ENCODE measurements at regions not wholly inside any gene's neighbourhood (a gene's known extent, or its start where the extent isn't known, plus 50 kb on each side); places are given as distances from the start of the nearest gene placed in this dataset.

DNA sequence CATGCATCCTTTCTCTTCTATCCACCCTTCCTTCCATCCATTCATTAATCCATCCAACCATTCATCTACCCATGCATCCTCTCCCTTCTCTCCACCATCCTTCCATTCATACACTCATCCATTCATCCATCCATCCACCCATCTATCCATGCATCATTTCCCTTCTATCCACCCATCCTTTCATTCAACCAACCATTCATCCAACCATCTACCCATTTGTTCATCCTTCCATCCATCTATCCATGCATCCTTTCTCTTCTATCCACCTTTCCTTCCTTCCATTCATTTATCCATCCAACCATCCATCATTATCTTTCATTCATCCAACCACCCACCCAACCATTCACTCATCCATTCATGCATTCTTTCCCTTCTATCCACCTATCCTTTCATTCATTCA lies 188.4 kb downstream of the NPHP4 start:
- Histone ChIP-seq H3K27ac (no peak overlapping the region), H3K27me3 (ENCODE audit: control insufficient read depth, insufficient read depth, low read length) (no peaks in the 10 kb centered on the region), H3K9me3 (ENCODE audit: control insufficient read depth, low read length) (no peaks in the 10 kb centered on the region), H3K79me2 (no peaks in the 10 kb centered on the region), H3K4me3 (ENCODE audit: low read depth, low read length) (no peak overlapping the region), H3K4me2 (ENCODE audit: low read length) (no peak overlapping the region), H3K9ac (no peak overlapping the region), H3K36me3 (ENCODE audit: control insufficient read depth, insufficient read depth, low read length) (no peaks in the 10 kb centered on the region), H2AFZ (no peak overlapping the region), H3K4me1 (no peaks in the 10 kb centered on the region)
- TF ChIP-seq, protein P1, sequence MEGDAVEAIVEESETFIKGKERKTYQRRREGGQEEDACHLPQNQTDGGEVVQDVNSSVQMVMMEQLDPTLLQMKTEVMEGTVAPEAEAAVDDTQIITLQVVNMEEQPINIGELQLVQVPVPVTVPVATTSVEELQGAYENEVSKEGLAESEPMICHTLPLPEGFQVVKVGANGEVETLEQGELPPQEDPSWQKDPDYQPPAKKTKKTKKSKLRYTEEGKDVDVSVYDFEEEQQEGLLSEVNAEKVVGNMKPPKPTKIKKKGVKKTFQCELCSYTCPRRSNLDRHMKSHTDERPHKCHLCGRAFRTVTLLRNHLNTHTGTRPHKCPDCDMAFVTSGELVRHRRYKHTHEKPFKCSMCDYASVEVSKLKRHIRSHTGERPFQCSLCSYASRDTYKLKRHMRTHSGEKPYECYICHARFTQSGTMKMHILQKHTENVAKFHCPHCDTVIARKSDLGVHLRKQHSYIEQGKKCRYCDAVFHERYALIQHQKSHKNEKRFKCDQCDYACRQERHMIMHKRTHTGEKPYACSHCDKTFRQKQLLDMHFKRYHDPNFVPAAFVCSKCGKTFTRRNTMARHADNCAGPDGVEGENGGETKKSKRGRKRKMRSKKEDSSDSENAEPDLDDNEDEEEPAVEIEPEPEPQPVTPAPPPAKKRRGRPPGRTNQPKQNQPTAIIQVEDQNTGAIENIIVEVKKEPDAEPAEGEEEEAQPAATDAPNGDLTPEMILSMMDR (IDR thresholded peaks at IDR 0.05) = no peak

DNA sequence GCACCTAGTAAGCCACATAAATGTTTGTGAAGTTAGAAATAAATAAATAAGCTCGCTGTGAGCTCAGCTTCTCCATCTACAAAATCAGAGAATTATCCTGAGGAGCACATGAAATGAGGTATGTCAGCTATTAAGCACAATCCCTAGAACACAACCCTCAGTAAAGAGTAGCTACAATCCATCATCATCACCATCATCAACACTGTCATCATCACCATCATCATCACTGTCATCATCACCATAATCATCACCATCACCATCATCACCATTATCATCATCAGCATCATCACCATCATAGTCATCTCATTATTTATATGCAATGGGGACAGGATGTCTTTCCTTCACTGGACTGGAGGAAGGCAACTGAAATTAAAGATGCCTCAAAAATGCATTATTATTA lies 189.6 kb downstream of the NPHP4 start:
- Histone ChIP-seq H3K4me2 (ENCODE audit: low read length) (no peak overlapping the region), H2AFZ (no peak overlapping the region), H3K36me3 (ENCODE audit: control insufficient read depth, insufficient read depth, low read length) (no peaks in the 10 kb centered on the region), H3K79me2 (no peaks in the 10 kb centered on the region), H3K9me3 (ENCODE audit: control insufficient read depth, low read length) (no peaks in the 10 kb centered on the region), H3K4me1 (no peaks in the 10 kb centered on the region), H3K4me3 (ENCODE audit: low read depth, low read length) (no peak overlapping the region), H3K27me3 (ENCODE audit: control insufficient read depth, insufficient read depth, low read length) (no peaks in the 10 kb centered on the region), H3K9ac (no peak overlapping the region), H3K27ac (no peak overlapping the region)
- TF ChIP-seq, protein P1 (IDR thresholded peaks at IDR 0.05) = no peak

DNA sequence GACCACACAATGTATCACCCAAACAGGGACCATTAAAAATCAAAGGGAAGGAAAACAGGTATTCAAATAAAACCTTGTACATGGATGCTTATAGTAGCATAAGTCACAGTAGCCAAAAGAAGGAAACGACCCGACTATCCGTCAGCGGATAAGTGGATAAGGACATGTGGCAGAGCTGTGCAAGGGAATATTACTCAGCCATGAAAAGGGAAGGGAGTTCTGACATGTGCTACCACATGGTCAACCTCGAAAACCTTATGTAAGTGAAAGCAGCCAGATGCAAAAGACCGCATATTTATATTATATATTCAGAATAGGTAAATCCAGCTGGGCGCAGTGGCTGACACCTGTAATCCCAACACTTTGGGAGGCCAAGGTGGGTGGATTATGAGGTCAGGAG lies 193.3 kb downstream of the NPHP4 start:
- H3K9me3 ChIP-seq (ENCODE audit: control insufficient read depth, low read length) = no peaks in the 10 kb centered on the region
- no peak overlapping the region for H3K4me2 ChIP-seq (ENCODE audit: low read length)
- no peaks in the 10 kb centered on the region for H3K27me3 ChIP-seq (ENCODE audit: control insufficient read depth, insufficient read depth, low read length)
- H3K36me3 ChIP-seq (ENCODE audit: control insufficient read depth, insufficient read depth, low read length) = no peaks in the 10 kb centered on the region
- H2AFZ ChIP-seq = no peak overlapping the region
- H3K9ac ChIP-seq = no peak overlapping the region
- no peak overlapping the region for H3K27ac ChIP-seq
- H3K4me1 ChIP-seq = no peaks in the 10 kb centered on the region
- TF ChIP-seq, protein P1 (IDR thresholded peaks at IDR 0.05) = no peak
- H3K79me2 ChIP-seq = no peaks in the 10 kb centered on the region
- H3K4me3 ChIP-seq (ENCODE audit: low read depth, low read length) = no peak overlapping the region

DNA sequence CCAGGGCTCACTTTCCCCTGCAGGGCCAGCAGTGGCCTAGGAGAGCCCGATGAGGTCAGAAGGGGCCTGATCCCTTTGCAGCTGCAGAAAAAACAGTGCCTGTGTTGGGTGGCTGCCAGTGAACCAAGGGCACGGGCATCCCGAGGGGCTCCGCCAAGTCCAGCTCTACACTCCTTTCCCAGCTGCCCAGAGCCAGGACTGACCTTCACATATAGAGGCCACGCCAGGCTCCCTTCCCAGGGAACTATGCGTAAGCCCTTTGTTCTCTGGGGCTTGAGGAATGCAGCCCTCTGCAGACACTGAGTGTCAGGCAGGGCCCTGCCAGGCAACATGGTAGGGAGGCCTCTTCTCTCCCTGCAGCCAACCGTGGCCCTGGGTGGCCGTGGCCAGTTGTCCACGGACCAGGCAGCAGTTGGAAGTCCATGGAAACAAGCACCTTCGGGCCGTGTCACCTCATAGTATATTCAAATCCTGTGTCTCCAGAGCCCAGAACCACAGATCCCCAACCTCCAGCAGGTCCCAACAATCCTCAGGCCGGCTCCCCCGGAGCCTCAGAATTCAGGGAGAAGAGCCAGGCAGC lies 194.0 kb downstream of the NPHP4 start:
- H3K36me3 ChIP-seq (ENCODE audit: control insufficient read depth, insufficient read depth, low read length) = no peaks in the 10 kb centered on the region

DNA sequence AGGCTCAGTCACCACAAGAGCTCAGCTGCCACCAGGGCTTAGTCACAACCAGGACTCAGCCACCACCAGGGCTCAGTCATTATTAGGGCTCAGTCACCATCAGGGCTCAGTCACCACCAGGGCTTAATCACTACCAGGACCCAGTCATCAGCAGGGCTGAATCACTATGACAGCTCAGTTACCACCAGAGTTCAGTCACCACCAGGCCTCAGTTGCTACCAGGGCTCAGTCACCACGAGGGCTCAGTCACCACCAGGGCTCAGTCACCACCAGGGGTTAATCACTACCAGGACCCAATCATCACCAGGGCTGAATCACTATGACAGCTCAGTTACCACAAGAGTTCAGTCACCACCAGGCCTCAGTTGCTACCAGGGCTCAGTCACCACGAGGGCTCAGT lies 196.2 kb downstream of the NPHP4 start:
- no peak overlapping the region for H2AFZ ChIP-seq
- no peak overlapping the region for H3K27ac ChIP-seq
- H3K79me2 ChIP-seq = no peaks in the 10 kb centered on the region
- no peak overlapping the region for H3K4me2 ChIP-seq (ENCODE audit: low read length)
- no peaks in the 10 kb centered on the region for H3K9me3 ChIP-seq (ENCODE audit: control insufficient read depth, low read length)
- no peaks in the 10 kb centered on the region for H3K4me1 ChIP-seq
- no peak overlapping the region for H3K4me3 ChIP-seq (ENCODE audit: low read depth, low read length)
- H3K36me3 ChIP-seq (ENCODE audit: control insufficient read depth, insufficient read depth, low read length) = no peaks in the 10 kb centered on the region
- no peak overlapping the region for H3K9ac ChIP-seq
- no peaks in the 10 kb centered on the region for H3K27me3 ChIP-seq (ENCODE audit: control insufficient read depth, insufficient read depth, low read length)
- TF ChIP-seq, protein P1 (IDR thresholded peaks at IDR 0.05) = no peak

More for the DNA sequence above, 194.0 kb downstream of the NPHP4 start:
- Histone ChIP-seq H3K27me3 (ENCODE audit: control insufficient read depth, insufficient read depth, low read length) (no peaks in the 10 kb centered on the region), H2AFZ (no peak overlapping the region), H3K79me2 (no peaks in the 10 kb centered on the region), H3K27ac (no peak overlapping the region), H3K9ac (no peak overlapping the region), H3K4me3 (ENCODE audit: low read depth, low read length) (no peak overlapping the region), H3K4me1 (no peaks in the 10 kb centered on the region), H3K4me2 (ENCODE audit: low read length) (no peak overlapping the region), H3K9me3 (ENCODE audit: control insufficient read depth, low read length) (no peaks in the 10 kb centered on the region)
- TF ChIP-seq, protein P1 (IDR thresholded peaks at IDR 0.05) = no peak
